ENCODE measurements at regions not wholly inside any gene's neighbourhood (a gene's known extent, or its start where the extent isn't known, plus 50 kb on each side); places are given as distances from the start of the nearest gene placed in this dataset.
"Not testable (repeated sequence)": the region's sequence is repeated elsewhere in the genome, so short reads cannot be mapped to it uniquely, and the experiment has no call there.

DNA sequence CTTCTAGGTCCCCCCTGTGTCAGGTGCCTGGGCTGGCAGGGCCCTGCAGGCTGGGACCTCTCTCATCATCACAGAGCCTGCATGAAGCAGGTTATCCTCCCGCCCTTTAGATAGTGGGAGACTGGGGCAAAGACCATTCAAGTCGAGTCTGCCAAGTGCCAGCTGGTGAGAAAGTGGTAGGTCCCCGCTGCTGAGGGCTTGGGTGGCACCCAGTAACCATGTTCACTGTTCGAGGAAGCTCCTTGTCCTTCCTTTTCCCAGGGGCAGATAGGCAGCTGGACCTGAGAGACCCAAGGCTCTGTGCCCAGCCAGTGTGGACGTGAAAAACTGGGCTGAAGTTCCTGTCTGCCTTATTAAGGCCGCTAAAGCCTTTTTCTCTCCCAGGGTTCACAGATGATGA is 1319.8 kb downstream of the TBC1D22A start:
- DNase-seq (ENCODE audit: low spot score): no peak

GRCh38 chr22:48081281-48081680 is 1318.8 kb downstream of the TBC1D22A start:
- no peak for DNase-seq (ENCODE audit: low spot score)

GRCh38 chr22:48080316-48081165 is 1318.1 kb downstream of the TBC1D22A start:
- no peak for DNase-seq (ENCODE audit: low spot score)

DNA sequence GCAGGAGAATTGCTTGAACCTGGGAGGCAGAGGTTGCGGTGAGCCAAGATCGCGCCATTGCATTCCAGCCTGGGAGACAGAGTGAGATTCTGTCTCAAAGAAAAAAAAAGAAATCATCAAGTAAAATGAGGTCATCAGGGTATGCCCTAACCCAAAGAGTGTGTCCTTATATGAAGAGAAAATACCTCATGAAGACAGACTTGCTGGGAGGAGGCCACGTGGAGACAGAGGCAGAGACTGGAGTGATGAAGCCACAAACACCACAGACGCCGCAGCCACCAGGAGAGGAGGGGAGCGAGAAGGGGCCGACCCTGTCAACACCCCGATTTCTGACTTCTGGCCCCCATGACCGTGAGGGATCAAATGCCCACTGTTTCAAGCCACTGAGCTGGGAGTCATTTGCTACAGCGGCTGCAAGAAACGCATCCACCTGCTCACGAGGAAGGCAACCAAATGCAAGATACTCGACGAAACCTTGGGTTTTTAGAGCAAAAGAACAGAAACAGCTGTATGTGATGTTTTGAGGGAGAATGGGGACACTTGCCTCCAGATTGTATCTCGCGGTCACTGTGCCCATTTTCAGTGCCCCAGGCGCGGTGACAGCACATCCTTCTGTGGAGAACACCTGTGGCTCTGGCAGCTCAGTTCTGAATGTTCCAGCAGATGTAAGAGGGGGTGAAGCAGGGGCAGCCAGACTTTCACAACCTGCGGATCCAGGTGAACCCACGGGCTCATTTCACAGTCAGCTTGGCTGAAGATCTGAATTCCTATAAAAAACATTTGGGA is 1317.2 kb downstream of the TBC1D22A start:
- no peak for DNase-seq (ENCODE audit: low spot score)

DNA sequence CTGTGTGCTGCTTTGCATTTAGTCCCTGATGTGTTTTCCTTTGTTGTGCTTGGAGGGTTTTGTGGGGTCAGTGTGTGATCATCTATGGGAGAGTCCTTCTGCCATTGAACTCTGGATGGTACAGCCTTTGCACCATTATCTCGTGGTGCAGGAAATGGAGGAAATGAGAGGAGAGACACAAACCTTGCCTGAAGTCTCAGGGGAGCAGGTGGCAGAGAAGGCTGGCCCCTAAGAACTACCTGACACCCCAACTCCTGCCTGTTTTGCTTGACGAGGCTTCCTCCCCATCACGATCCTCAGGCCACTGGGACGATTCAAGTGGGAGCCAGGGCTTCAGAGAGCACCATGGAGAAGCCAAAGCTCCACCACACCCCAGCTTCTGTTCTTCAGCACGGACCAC is 1316.4 kb downstream of the TBC1D22A start:
- DNase-seq (ENCODE audit: low spot score): no peak

DNA sequence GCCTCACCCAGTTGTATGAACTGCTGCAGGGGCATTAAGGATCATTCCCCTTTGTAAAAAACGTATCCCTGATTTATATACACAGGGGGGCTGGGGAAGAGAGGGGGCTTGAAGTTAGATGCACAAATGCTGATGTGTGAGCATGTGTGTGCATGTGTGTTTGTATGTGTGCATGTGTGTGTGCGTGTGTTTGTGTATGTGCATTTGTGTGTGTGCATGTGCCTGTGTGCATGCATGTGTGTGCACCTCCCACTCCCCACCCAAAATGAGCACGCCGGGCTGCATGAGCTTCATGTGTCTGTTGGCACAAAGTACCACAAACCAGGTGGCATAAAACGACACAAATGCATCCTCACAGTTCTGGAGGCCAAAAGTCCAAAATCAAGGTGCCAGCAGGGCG is 1315.2 kb downstream of the TBC1D22A start:
- DNase-seq (ENCODE audit: low spot score): no peak

DNA sequence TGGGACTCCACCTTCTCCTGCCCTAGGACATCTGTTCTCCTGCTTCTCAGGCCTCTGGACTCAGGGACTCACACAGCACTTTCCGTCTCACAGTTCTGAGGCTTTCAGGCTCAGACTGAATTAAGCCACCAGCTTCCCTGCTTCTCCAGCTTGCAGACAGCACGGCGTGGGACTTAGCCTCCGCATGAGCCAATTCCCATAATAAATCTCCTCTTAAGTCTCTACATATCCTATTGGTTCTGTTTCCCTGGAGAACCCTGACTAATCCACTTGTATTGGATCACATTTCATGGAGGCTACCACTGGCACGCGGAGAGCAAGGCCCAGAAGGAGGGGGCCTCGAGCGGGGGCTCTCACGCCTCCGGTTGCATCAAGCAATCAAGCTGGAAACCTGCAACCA is 1313.6 kb downstream of the TBC1D22A start:
- DNase-seq (ENCODE audit: low spot score): no peak

GRCh38 chr22:48075604-48076003 is 1313.2 kb downstream of the TBC1D22A start:
- no peak for DNase-seq (ENCODE audit: low spot score)

DNA sequence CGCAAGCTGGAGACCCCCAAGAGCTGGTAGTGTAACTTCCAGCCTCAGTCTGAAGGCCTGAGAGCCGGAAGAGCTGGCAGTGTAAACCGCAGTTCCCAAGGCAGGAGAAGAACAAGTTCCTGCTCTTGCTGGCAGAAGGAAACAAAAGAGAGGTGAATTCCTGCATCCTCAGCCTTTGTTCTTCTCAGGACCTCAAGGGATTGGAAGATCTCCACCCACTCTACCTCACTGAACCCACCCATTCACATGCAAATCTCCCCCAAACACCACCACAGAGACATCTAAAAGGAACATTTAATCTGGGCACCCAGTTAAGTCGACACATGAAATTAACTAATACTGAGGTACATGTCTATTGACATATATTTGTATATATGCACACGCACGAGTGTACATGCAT is 1310.3 kb downstream of the TBC1D22A start:
- no peak for DNase-seq (ENCODE audit: low spot score)

GRCh38 chr22:48071828-48072227 is 1309.4 kb downstream of the TBC1D22A start:
- DNase-seq (ENCODE audit: low spot score): no peak

DNA sequence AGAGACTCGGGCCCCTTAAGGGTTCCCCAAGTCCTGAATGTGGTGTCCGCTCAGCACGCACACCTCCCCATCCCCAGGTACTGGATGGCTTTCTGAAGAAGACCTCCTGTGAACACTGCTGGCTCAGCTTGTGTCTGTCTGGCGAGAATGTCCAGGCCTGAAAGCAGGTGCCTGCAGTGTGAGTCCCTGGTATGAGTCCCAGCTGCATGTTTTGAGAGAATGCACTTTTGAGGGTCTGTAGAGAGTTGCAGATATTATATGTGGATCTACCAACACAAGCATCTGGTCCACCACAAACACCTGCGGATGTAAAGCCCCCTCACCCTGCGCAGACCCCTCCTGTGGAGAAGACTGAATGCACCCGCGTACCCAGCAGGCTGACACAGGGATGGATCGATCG is 1308.9 kb downstream of the TBC1D22A start:
- no peak for DNase-seq (ENCODE audit: low spot score)

- DNase-seq (ENCODE audit: low spot score): no peak
Observed at GRCh38 chr22:48070760-48071159, 1308.3 kb downstream of the TBC1D22A start.

DNA sequence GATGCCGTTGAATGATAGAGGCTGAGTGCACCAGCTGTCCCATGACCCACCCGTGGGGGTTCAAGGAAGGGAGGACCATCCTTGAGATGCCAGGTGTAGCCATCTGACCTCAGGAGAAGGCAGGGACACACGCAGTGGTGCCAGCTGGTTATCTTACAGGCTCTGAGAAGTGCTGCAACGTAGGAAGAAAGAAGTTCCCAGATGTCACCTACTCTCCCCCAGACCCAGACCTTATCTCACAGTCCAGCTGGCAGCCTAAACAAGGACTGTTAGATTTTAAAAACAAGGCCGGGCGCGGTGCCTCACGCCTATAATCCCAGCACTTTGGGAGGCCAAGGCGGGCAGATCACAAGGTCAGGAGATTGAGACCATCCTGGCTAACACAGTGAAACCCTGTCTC is 1307.6 kb downstream of the TBC1D22A start:
- DNase-seq (ENCODE audit: low spot score): no peak

GRCh38 chr22:48069256-48069655 is 1306.8 kb downstream of the TBC1D22A start:
- no peak for DNase-seq (ENCODE audit: low spot score)

DNA sequence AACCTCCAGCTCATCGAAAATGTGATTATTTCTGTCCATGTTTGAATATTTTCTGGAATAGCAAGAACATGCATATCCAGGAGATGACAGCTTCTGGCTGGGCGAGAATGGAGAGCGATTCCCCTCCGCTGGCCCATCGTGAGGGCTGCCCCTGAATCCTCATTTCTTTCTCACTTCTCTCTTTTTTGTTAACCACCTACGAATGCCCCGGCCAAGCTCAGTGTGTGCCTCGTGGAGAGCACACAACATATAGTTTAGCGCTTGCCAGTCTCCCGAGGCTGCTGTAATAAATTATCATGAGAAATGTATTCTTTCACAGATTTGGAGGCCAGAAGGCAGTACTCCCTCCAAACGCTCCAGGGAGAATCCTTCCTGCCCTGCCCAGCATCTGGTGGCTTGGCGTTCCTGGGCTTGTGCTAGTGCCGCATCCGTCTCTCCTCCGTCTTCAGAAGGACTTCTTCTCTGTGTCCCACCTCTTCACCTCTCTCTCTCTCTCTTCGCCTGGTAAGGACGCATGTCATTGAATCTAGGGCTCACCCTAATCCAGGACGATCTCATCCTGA is 1306.0 kb downstream of the TBC1D22A start:
- no peak for DNase-seq (ENCODE audit: low spot score)

DNA sequence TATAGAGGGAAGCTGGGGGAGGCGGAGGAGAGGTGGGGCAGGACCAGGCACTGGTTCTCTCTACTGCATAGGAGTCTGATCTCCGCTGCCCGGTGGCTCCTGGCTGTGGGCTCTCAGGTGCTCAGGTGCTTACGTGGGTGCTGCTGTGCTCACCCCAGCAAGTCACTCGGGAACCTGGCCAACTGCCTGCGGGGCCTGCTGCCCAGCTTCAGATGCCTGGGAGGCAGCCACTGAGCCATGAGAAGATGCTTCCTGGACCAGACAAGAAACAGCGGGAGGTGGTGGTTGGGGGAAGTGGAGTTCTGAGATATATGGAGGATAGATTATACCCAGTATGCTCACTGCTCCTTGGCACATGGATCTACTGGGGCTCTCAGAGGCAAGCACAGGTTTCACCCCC is 1303.4 kb downstream of the TBC1D22A start:
- DNase-seq (ENCODE audit: low spot score): no peak

GRCh38 chr22:48061726-48062125 is 1299.3 kb downstream of the TBC1D22A start:
- DNase-seq (ENCODE audit: low spot score): no peak

- no peak for DNase-seq (ENCODE audit: low spot score)
Observed at GRCh38 chr22:48060266-48060665, 1297.8 kb downstream of the TBC1D22A start.

GRCh38 chr22:48059521-48059920 is 1297.1 kb downstream of the TBC1D22A start:
- DNase-seq (ENCODE audit: low spot score): not testable (repeated sequence)

- DNase-seq (ENCODE audit: low spot score): no peak
Observed at GRCh38 chr22:48057116-48057835, 1294.8 kb downstream of the TBC1D22A start.

GRCh38 chr22:48055827-48056226 is 1293.4 kb downstream of the TBC1D22A start:
- DNase-seq (ENCODE audit: low spot score): no peak

DNA sequence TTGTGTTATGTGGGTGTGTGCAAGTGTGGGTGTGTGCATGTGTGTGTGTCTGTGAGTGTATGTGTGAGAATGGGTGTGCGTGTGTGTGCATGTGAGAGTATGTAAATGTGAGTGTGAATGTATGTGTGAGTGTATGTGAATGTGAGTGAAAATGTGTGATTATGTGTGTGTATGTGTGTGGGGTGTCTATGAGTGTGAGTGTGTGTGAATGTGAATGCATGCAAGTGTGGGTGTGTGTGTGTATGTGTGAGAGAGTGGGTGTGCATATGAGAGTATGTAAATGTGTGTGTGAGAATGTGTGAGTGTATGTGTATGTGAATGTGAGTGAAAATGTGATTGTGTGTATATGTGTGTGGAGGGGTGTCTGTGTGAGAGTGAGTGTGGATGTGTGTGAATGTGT is 1292.7 kb downstream of the TBC1D22A start:
- DNase-seq (ENCODE audit: low spot score): no peak

All from putamen (tissue), 1 donor.